ENCODE measurements at regions not wholly inside any gene's neighbourhood (a gene's known extent, or its start where the extent isn't known, plus 50 kb on each side); places are given as distances from the start of the nearest gene placed in this dataset.

DNA sequence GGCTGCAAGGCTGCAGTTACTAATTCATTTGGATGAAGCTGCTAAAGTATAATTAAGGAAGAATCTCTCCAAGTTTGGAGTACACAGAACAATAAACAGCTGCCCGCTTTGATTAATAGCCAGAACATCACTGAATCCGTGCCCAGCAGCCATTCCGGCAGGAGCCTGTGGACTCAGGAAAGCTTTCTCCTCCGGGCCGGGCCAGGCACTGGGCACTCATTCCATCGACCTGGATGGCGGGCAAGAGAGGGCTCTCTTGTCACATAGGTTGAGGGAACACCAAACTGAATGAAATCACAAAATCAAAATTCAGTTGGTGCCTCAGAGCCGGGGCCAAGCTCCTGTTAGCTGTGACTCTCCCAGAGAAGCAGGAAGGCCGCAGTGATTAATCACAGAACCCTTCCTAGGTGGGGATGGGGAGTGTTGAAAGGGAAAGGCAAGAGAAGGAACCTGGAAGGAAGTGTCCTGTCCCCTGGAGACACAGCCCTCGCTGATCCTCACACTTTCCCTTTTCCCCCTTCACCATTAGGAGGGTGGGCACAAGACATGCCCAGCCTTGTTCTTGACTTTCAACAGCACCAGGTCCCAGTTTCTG, 306.7 kb downstream of the NPHP4 start:
- TF ChIP-seq RFX5 (IDR thresholded peaks at IDR 0.05; ENCODE audit: low read depth, low read length), result no peak
- TF ChIP-seq, protein P1, sequence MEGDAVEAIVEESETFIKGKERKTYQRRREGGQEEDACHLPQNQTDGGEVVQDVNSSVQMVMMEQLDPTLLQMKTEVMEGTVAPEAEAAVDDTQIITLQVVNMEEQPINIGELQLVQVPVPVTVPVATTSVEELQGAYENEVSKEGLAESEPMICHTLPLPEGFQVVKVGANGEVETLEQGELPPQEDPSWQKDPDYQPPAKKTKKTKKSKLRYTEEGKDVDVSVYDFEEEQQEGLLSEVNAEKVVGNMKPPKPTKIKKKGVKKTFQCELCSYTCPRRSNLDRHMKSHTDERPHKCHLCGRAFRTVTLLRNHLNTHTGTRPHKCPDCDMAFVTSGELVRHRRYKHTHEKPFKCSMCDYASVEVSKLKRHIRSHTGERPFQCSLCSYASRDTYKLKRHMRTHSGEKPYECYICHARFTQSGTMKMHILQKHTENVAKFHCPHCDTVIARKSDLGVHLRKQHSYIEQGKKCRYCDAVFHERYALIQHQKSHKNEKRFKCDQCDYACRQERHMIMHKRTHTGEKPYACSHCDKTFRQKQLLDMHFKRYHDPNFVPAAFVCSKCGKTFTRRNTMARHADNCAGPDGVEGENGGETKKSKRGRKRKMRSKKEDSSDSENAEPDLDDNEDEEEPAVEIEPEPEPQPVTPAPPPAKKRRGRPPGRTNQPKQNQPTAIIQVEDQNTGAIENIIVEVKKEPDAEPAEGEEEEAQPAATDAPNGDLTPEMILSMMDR (IDR thresholded peaks at IDR 0.05 in 2 of 3, conservative IDR thresholded peaks at IDR 0.05 in 1 of 3; ENCODE audit: control insufficient read depth in 2 of 3, extremely low read depth in 1 of 3, insufficient read depth in 1 of 3, low read depth in 3 of 3, low read length in 3 of 3), result no peak
- no peak for TF ChIP-seq NBN (IDR thresholded peaks at IDR 0.05)
- TF ChIP-seq TAF1 (IDR thresholded peaks at IDR 0.05; ENCODE audit: borderline replicate concordance, low read depth, low read length), result no peak
- TF ChIP-seq POLR2AphosphoS5 (IDR thresholded peaks at IDR 0.05; ENCODE audit: low read length), result no peak
- TF ChIP-seq BRCA1 (IDR thresholded peaks at IDR 0.05; ENCODE audit: low read depth, low read length), result no peak
- TF ChIP-seq FOXK2 (IDR thresholded peaks at IDR 0.05), result no peak
- no peak for TF ChIP-seq EZH2 (IDR thresholded peaks at IDR 0.05; ENCODE audit: borderline replicate concordance, control insufficient read depth, low read depth, low read length)
- no peak for TF ChIP-seq POLR2A (IDR thresholded peaks at IDR 0.05; ENCODE audit: low read depth, low read length)
- TF ChIP-seq MEF2B (IDR thresholded peaks at IDR 0.05; ENCODE audit: partially characterized antibody, poor library complexity, severe bottlenecking), result no peak
